AG04449 (cell line): ENCODE measurements at regions not wholly inside any gene's neighbourhood (a gene's known extent, or its start where the extent isn't known, plus 50 kb on each side); places are given as distances from the start of the nearest gene placed in this dataset.

Experiments
- CTCF ChIA-PET: fragments of 350-600 bp; formaldehyde crosslinking; extraction: SDS; loops from one replicate; lab custom pipeline; 2021; ENCODE audit warnings: antibody characterized with exemption; lab: Yijun Ruan, JAX
- POLR2A ChIA-PET: fragments of 400-600, 350-600 bp; formaldehyde crosslinking; extraction: SDS; loops from one replicate; lab custom pipeline; 2020; ENCODE audit warnings: antibody characterized with exemption, inconsistent platforms; lab: Yijun Ruan, JAX
- DNase-seq: peaks from one replicate; pipeline ENCODE4 v3.0.0-alpha.2; 2010; ENCODE audit warnings: low read depth, low spot score
- H3K4me3 ChIP-seq: 2 replicates; pipeline ENCODE4 v1.5.1; 2011; ENCODE audit warnings: low read depth, mild to moderate bottlenecking, control low read depth, low read length
- CTCF ChIP-seq: IDR thresholded peaks from one replicate; pipeline ENCODE4 v1.5.1; 2011; ENCODE audit warnings: mild to moderate bottlenecking, moderate library complexity, low read length, control low read depth, inconsistent platforms; ENCODE audit not compliant: insufficient read depth; ENCODE audit errors: missing control alignments

GRCh38 chr5:168120401-168121137 is 170.9 kb upstream of the WWC1 start:
- no peak for TF ChIP-seq CTCF
- ChIA-PET POLR2A (no interaction called here), CTCF (interaction anchor here (1.6 kb wide), 1 partner anchor 14 kb away, joined by 4 read pairs; no protein-coding TSS in a partner anchor)
- DNase-seq: no peak
- H3K4me3 ChIP-seq: no peak overlapping the region

GRCh38 chr5:168121138-168121494 is 170.3 kb upstream of the WWC1 start:
- H3K4me3 ChIP-seq: no peak overlapping the region
- POLR2A ChIA-PET: no interaction called here
- TF ChIP-seq CTCF: no peak
- CTCF ChIA-PET: interaction anchor here (1.6 kb wide), 1 partner anchor 14 kb away, joined by 4 read pairs; no protein-coding TSS in a partner anchor
- no peak for DNase-seq

GRCh38 chr5:168123631-168124528 is 167.6 kb upstream of the WWC1 start:
- ChIA-PET CTCF (interaction anchor here (3.4 kb wide), 1 partner anchor 10 kb away, joined by 11 read pairs; no protein-coding TSS in a partner anchor), POLR2A (no interaction called here)
- DNase-seq: no peak
- no peak overlapping the region for H3K4me3 ChIP-seq
- no peak for TF ChIP-seq CTCF

DNA sequence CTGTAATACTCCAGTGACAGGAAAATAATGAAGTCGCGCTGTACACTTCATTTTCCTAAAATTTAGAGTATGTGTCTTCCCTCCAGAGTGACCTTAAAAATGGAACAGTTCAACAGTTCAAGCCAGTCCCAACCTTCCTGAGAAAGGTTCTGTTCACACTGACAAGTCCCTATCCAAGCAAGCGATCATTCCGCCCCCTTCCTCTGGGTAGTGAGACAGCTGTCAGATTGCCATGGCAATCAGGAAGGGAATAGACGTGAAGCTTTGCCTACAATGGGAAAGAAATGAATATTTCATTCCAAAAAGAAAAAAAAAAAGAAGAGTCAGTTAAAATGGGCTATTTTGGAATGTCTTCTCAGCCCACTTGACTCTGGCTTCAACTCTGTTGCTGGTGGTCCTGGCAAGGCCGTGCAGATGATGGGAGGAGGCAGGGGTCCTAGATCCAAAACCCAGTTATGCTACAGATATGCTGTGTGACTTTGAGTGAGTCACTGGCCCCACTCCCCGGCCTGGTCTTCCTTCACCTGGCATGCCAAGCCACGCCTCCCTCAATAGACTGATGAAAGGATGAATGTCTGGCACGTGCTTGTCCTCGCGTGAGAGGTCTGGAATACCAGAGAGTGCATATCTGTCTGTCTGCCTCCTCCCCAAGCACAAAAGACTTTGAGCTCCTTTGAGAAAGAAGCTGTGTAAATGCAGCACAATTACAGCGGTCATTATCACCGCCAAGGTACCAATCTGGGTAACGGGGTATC is 165.8 kb upstream of the WWC1 start:
- no peak overlapping the region for H3K4me3 ChIP-seq
- POLR2A ChIA-PET: interaction anchor here (0.6 kb wide), 1 partner anchor 136 kb away, joined by 4 read pairs; no protein-coding TSS in a partner anchor
- CTCF ChIA-PET: interaction anchor here (1.4 to 3.4 kb wide), 2 partner anchors 12 to 95 kb away, joined by 3 to 11 read pairs; no protein-coding TSS in a partner anchor
- no peak for TF ChIP-seq CTCF
- no peak for DNase-seq

- DNase-seq: no peak
- CTCF ChIA-PET: interaction anchor here (3.4 kb wide), 1 partner anchor 13 kb away, joined by 11 read pairs; no protein-coding TSS in a partner anchor
- POLR2A ChIA-PET: interaction anchor here (0.6 kb wide), 1 partner anchor 137 kb away, joined by 4 read pairs; no protein-coding TSS in a partner anchor
- no peak overlapping the region for H3K4me3 ChIP-seq
- no peak for TF ChIP-seq CTCF
These were observed 164.8 kb upstream of the WWC1 start for GRCh38 chr5:168126606-168127005.
